T-cell (primary cell): ENCODE measurements at regions not wholly inside any gene's neighbourhood (a gene's known extent, or its start where the extent isn't known, plus 50 kb on each side); places are given as distances from the start of the nearest gene placed in this dataset.

Experiments used
- ATAC-seq, 4 experiments: fragments of 200-7000 bp in 3 of 4; fragments of 150-1000 bp in 1 of 4; cut with Tn5 transposase; replicated peaks in 1 of 4; 1 replicate in 3 of 4; 2 replicates in 1 of 4; pipeline ENCODE4 v1.10.0; 2021; ENCODE audit warnings: moderate library complexity in 3 of 4, mild to moderate bottlenecking in 2 of 4, moderate number of reproducible peaks in 1 of 4
- CTCF ChIA-PET, 2 donors: fragments of 300-600 bp; sonication (Branson Sonifier 250); formaldehyde crosslinking; loops; one replicate each; lab custom pipeline; 2022; ENCODE audit warnings: antibody characterized with exemption in 2 of 2; lab: Charles Lee
- POLR2A ChIA-PET, 2 donors: fragments of 300-600 bp; sonication (Branson Sonifier 250); formaldehyde crosslinking; loops; one replicate each; lab custom pipeline; 2022; ENCODE audit warnings: antibody characterized with exemption in 2 of 2; lab: Charles Lee
- DNase-seq, 35 experiments: peaks; one replicate each; pipeline versions ENCODE4 v3.0.0 to v3.0.0-alpha.2; 2013 to 2023
- H3K27ac ChIP-seq: one replicate; pipeline ENCODE4 v1.5.1; 2013; ENCODE audit warnings: low read length
- H3K27me3 ChIP-seq, 2 experiments: replicated peaks in 1 of 2; 1 replicate in 1 of 2; 2 replicates in 1 of 2; pipeline versions ENCODE4 v1.6.1 to v1.7.0; 2013; ENCODE audit warnings: low read length in 1 of 2, mixed read lengths in 1 of 2; ENCODE audit not compliant: control insufficient read depth in 2 of 2, insufficient read depth in 2 of 2; ENCODE audit errors: extremely low read depth in 1 of 2
- H3K36me3 ChIP-seq, 2 donors: 1 replicate in 1 of 2; 2 replicates in 1 of 2; pipeline versions ENCODE4 v1.6.1 to v1.7.0; 2013; ENCODE audit warnings: low read length in 1 of 2; ENCODE audit not compliant: control insufficient read depth in 2 of 2, insufficient read depth in 1 of 2; ENCODE audit errors: extremely low read depth in 1 of 2
- H3K4me1 ChIP-seq, 2 experiments: 1 replicate in 1 of 2; 2 replicates in 1 of 2; pipeline versions ENCODE4 v1.6.1 to v1.7.0; 2013; ENCODE audit warnings: low read length in 2 of 2, mixed read lengths in 1 of 2; ENCODE audit not compliant: insufficient read depth in 2 of 2, control insufficient read depth in 1 of 2; ENCODE audit errors: extremely low read depth in 1 of 2
- H3K4me3 ChIP-seq, 2 donors: 1 replicate in 1 of 2; 2 replicates in 1 of 2; pipeline versions ENCODE4 v1.5.1 to v1.7.0; 2013; ENCODE audit warnings: mild to moderate bottlenecking in 2 of 2, low read length in 1 of 2, moderate library complexity in 1 of 2; ENCODE audit not compliant: control insufficient read depth in 1 of 2; ENCODE audit errors: extremely low read depth in 1 of 2
- H3K9me3 ChIP-seq: 2 replicates; pipeline ENCODE4 v1.7.0; 2013
- H3K27ac Mint-ChIP-seq, 2 donors: one replicate each; pipeline ENCODE4 v1.8.0; 2020 to 2021; ENCODE audit warnings: mild to moderate bottlenecking in 2 of 2, mixed read lengths in 2 of 2
- H3K27me3 Mint-ChIP-seq, 2 donors: one replicate each; pipeline ENCODE4 v1.8.0; 2021 to 2022; ENCODE audit warnings: mixed read lengths in 2 of 2
- H3K36me3 Mint-ChIP-seq: one replicate; pipeline ENCODE4 v1.8.0; 2021; ENCODE audit warnings: mixed read lengths
- H3K4me1 Mint-ChIP-seq, 3 donors: one replicate each; pipeline ENCODE4 v1.8.0; 2020 to 2022; ENCODE audit warnings: mixed read lengths in 3 of 3, mild to moderate bottlenecking in 1 of 3
- H3K4me3 Mint-ChIP-seq, 3 donors: one replicate each; pipeline ENCODE4 v1.8.0; 2020 to 2022; ENCODE audit warnings: mild to moderate bottlenecking in 3 of 3, mixed read lengths in 3 of 3, moderate library complexity in 3 of 3
- H3K9me3 Mint-ChIP-seq, 3 donors: one replicate each; pipeline ENCODE4 v1.8.0; 2020 to 2022; ENCODE audit warnings: mixed read lengths in 3 of 3
- WGBS: methylation state at CpG from one replicate; pipeline ENCODE4 v1.1.5; 2013; ENCODE audit warnings: missing lambda C conversion rate; ENCODE audit not compliant: insufficient coverage; 5-methylcytosine and 5-hydroxymethylcytosine counted together

DNA sequence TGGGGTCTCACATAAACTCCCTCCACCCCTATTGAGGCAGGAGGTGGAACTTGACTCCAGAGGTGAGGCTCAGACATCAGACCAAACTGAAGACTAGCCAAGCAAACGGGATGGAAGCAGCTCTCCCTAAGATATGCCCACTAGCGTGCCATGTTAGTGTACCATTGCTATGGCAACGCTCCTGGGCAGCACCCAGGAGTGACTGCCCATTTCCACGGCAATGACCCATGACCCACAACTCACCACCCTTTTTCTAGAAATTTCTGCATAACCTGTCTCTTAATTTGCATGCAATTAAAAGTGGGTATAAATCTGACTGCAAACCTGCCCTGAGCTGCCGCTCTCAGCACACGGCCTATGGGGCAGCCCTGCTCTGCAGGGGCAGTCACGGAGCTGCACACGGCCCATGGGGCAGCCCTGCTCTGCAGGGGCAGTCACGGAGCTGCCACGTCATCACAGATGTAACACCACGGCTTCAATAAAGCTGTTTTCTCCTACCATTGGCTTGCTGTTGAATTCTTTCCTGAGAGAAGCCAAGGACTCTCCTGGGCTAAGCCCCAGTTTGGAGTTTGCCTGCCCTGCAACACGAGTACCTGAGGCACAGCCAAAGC, 164.3 kb downstream of the RBFOX3 start:
- ATAC-seq (no peak), DNase-seq (no peak)
- Histone ChIP-seq H3K27ac (no peak overlapping the region), H3K9me3 (no peaks in the 10 kb centered on the region), H3K4me1 (no peaks in the 10 kb centered on the region), H3K4me3 (no peak overlapping the region), H3K36me3 (no peaks in the 10 kb centered on the region), H3K27me3 (peaks cover 0 to 21% of the 10 kb centered on the region in 2 experiments)
- ChIA-PET CTCF (no interaction called here), POLR2A (no interaction called here)
- no peaks in the 10 kb centered on the region for H3K36me3 Mint-ChIP-seq
- peaks cover 7 to 10% of the 10 kb centered on the region in 2 donors for H3K27me3 Mint-ChIP-seq
- 73% methylated on average over 9 of the region's 12 CpGs for WGBS
- no peak overlapping the region for H3K27ac Mint-ChIP-seq
- H3K4me3 Mint-ChIP-seq: no peak overlapping the region
- H3K9me3 Mint-ChIP-seq: no peaks in the 10 kb centered on the region
- no peaks in the 10 kb centered on the region for H3K4me1 Mint-ChIP-seq

DNA sequence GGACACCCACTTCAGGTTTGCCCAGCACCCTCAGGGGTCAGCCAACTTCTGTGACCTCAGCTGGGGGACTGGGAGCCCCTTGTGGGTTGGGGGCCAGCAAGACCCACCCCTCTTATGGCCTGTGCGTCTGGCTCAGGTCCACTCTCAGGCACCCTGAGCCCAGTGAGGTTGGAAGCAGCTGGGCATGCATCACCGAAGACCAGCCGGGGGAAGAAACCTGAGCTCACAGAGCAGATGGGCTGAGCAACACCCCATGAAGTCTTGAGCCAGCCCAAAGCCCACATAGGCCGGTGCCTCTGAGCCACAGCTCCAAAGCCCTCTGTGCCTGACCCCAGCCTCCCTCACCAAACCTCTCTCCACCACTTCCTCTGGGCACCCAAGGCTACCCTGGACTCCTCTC, 166.7 kb downstream of the RBFOX3 start:
- Histone ChIP-seq H3K4me3 (no peak overlapping the region), H3K9me3 (no peaks in the 10 kb centered on the region), H3K27me3 (peaks cover 0 to 24% of the 10 kb centered on the region in 2 experiments), H3K4me1 (no peaks in the 10 kb centered on the region), H3K36me3 (no peaks in the 10 kb centered on the region), H3K27ac (no peak overlapping the region)
- ChIA-PET CTCF (no interaction called here), POLR2A (no interaction called here)
- Mint-ChIP-seq H3K27ac (no peak overlapping the region), H3K4me1 (no peaks in the 10 kb centered on the region), H3K36me3 (no peaks in the 10 kb centered on the region), H3K27me3 (peaks cover 10 to 12% of the 10 kb centered on the region in 2 donors), H3K9me3 (no peaks in the 10 kb centered on the region), H3K4me3 (no peak overlapping the region)
- ATAC-seq (no peak), DNase-seq (no peak)
- 77% methylated on average over 3 of the region's 4 CpGs for WGBS

DNA sequence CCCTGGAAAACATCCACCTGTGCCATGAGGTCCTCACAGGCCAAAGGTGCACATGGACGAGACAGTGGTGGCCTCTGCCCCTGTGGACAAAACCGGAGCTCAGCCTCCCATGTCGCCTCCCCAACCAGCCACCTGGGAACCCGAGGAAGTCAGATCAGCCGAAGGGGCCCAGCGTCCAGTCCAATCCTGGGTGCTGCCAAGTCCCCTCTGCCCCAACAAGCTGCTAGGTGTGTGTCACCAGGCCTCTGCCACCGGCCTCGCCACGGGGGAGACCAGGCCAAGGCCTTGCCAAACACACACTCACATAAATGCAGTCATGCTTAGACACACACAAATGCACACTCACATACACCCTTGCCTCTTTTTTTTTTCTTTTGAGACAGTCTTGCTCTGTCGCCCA, 167.8 kb downstream of the RBFOX3 start:
- ATAC-seq (no peak), DNase-seq (no peak)
- H3K4me3 ChIP-seq: no peak overlapping the region
- Mint-ChIP-seq H3K4me3 (no peak overlapping the region), H3K27me3 (peaks cover 7 to 18% of the 10 kb centered on the region in 2 donors), H3K36me3 (no peaks in the 10 kb centered on the region), H3K27ac (no peak overlapping the region), H3K9me3 (no peaks in the 10 kb centered on the region), H3K4me1 (no peaks in the 10 kb centered on the region)
- H3K27ac ChIP-seq: no peak overlapping the region
- H3K9me3 ChIP-seq: no peaks in the 10 kb centered on the region
- H3K36me3 ChIP-seq: no peaks in the 10 kb centered on the region
- no peaks in the 10 kb centered on the region for H3K4me1 ChIP-seq
- POLR2A ChIA-PET: no interaction called here
- CTCF ChIA-PET: no interaction called here
- H3K27me3 ChIP-seq: peaks cover 0 to 24% of the 10 kb centered on the region in 2 experiments
- WGBS: 91% methylated on average over 10 of the region's 10 CpGs

DNA sequence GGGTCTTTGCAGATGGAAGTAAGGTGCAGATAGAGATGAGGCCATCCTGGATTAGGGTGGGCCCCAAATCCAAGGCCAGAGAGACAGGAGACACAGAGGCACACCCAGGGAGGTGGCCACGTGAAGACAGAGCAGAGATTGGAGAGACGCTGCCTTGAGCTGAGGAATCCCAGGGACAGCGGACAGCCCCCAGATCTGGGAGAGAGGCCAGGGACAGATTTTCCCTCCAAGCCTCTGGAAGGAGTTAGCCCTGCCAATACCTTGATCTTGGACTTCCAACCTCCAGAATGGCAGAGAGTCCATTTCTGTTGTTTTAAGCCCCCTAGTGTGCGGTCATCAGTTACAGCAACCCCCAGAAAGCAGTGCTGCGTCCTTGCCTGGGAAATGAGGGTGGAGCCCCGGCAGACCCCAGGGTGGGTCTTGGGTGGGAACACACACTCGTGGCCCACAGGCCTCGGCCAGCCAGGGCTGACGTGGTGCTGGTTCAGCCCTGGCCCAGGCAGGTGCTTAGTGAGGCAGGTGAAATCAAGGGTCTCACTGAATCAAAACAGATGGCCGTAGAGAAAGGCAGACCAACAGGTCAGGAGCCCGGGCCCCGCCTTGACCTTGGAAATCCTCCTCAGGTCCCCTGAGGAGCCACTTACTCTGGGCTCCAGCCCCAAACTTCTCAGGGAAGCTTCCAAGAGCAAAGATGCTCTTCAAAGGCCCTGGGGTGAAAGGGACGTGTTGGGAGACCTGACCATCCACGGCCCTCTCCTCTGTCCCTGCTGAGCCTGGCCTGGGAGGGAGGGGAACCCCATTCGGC, 169.3 kb downstream of the RBFOX3 start:
- Mint-ChIP-seq H3K36me3 (no peaks in the 10 kb centered on the region), H3K4me3 (no peak overlapping the region), H3K27ac (no peak overlapping the region), H3K9me3 (no peaks in the 10 kb centered on the region), H3K27me3 (peaks cover 4 to 17% of the 10 kb centered on the region in 2 donors), H3K4me1 (no peaks in the 10 kb centered on the region)
- 71% methylated on average over 14 of the region's 15 CpGs for WGBS
- CTCF ChIA-PET: no interaction called here
- Histone ChIP-seq H3K27me3 (peaks cover 0 to 27% of the 10 kb centered on the region in 2 experiments), H3K9me3 (no peaks in the 10 kb centered on the region), H3K27ac (no peak overlapping the region), H3K4me1 (no peaks in the 10 kb centered on the region), H3K36me3 (no peaks in the 10 kb centered on the region), H3K4me3 (no peak overlapping the region)
- no peak for ATAC-seq
- POLR2A ChIA-PET: no interaction called here
- DNase-seq: no peak

DNA sequence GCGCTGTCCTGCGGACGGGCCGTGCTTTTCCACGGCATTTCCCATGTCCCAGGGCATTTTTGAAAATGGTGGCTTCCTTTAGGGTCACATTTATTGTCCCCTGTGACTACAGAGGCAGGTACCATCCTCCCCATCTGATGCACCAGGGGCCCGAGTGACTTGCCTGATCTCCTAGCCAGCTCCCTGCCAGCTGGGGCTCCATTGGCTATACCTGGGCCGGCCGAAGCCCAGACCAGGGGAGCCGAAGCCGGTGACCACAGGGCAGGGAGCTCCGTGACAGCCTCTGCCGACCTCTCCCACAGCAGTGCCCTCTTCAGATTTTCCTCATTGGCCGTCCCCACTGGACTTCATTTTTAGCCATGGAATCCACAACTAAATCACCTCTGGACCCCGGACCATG, 170.6 kb downstream of the RBFOX3 start:
- Histone ChIP-seq H3K4me1 (no peaks in the 10 kb centered on the region), H3K27ac (no peak overlapping the region), H3K4me3 (no peak overlapping the region), H3K36me3 (no peaks in the 10 kb centered on the region), H3K27me3 (peaks cover 0 to 28% of the 10 kb centered on the region in 2 experiments), H3K9me3 (no peaks in the 10 kb centered on the region)
- 82% methylated on average over 14 of the region's 14 CpGs for WGBS
- no peaks in the 10 kb centered on the region for H3K9me3 Mint-ChIP-seq
- no peak for ATAC-seq
- H3K4me3 Mint-ChIP-seq: no peak overlapping the region
- ChIA-PET CTCF (no interaction called here), POLR2A (no interaction called here)
- no peak overlapping the region for H3K27ac Mint-ChIP-seq
- no peak for DNase-seq
- H3K4me1 Mint-ChIP-seq: no peaks in the 10 kb centered on the region
- H3K36me3 Mint-ChIP-seq: no peaks in the 10 kb centered on the region
- peaks cover 14 to 26% of the 10 kb centered on the region in 2 donors for H3K27me3 Mint-ChIP-seq

DNA sequence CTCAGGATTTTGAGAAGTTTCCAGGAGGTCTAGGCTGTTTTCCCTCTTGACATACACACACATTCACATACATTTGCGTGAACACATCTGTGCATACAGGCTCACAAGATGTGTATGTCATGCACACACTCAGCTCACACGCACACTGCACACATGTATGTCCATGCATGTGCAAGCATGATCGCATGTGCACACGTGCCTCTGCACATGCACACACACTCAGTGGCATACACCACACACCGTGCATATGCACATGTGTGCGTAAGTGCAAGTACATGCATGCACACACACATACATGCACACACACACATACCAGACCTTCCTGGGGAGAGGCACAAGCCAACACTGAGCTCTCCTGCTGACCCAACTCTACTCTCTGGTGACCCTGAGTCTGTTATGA, 171.4 kb downstream of the RBFOX3 start:
- no peak for ATAC-seq
- WGBS: 94% methylated on average over 6 of the region's 6 CpGs
- Histone ChIP-seq H3K4me1 (no peaks in the 10 kb centered on the region), H3K4me3 (no peak overlapping the region), H3K27ac (no peak overlapping the region), H3K27me3 (peaks cover 0 to 32% of the 10 kb centered on the region in 2 experiments), H3K9me3 (no peaks in the 10 kb centered on the region), H3K36me3 (no peaks in the 10 kb centered on the region)
- Mint-ChIP-seq H3K27me3 (peaks cover 14 to 24% of the 10 kb centered on the region in 2 donors), H3K9me3 (no peaks in the 10 kb centered on the region), H3K36me3 (no peaks in the 10 kb centered on the region), H3K4me3 (no peak overlapping the region), H3K27ac (no peak overlapping the region), H3K4me1 (no peaks in the 10 kb centered on the region)
- CTCF ChIA-PET: no interaction called here
- POLR2A ChIA-PET: no interaction called here
- DNase-seq: no peak
